GM18520 (cell line): ENCODE measurements at regions not wholly inside any gene's neighbourhood (a gene's known extent, or its start where the extent isn't known, plus 50 kb on each side); places are given as distances from the start of the nearest gene placed in this dataset.
"Not testable (repeated sequence)": the region's sequence is repeated elsewhere in the genome, so short reads cannot be mapped to it uniquely, and the experiment has no call there.

Source experiments
- ATAC-seq: cut with Tn5 transposase; IDR thresholded peaks from one replicate; pipeline ENCODE4 v1.9.1; 2021; ENCODE audit not compliant: unreplicated experiment

DNA sequence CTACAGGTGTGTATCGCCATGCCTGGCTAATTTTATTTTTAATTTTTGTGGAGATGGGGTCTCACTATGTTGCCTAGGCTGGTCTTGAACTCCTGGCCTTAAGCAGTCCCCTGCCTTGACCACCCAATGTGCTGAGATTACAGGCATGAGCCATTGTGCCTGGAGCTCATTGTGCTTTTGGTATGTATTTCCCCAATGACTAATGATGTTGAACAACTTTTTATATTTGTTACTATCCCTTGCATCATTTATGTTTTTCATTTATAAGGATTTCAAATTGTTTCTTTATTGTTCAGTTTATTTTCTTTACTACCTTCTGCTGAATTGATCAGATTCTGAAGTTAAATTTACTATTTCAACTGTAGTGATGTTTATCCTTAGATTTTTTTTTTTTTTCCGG lies 199.7 kb downstream of the CEP135 start:
- no peak for ATAC-seq

DNA sequence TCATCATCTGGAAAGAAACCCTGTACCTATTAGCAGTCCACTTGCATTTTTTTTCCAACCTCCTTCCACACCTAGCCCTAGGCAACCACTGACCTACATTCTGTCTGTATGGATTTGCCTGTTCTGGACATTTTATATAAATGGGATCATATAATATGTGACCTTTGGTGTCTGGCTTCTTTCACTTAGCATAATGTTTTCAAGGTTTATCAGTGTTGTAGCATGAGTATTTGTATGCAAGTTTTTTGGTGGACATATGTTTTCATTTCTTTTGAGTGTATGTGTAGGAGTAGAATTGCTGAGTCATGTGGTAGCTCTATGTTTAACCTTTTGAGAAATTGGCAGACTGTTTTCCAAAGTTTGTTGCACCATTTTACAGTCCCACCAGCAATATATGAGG lies 198.6 kb downstream of the CEP135 start:
- ATAC-seq, result no peak

DNA sequence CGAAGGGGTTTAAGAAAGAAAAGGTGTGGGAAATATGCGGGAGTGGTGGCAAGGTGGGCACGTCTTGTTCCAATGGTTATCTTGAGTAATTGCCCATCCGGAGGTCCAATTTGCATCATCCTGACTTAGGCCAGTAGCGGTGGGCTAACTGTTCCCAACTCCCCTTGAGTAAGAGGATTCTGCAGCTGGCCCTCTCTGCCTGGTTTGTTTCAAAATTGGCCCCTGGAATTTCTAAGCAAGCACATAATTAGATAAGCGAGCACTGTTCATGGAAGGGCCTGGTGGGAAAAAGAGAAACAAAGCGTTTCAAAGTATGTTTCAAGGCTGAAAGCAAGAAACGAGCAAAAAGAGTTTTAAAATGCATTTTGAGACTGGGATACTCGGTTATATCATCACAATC lies 198.2 kb downstream of the CEP135 start:
- ATAC-seq, result no peak

DNA sequence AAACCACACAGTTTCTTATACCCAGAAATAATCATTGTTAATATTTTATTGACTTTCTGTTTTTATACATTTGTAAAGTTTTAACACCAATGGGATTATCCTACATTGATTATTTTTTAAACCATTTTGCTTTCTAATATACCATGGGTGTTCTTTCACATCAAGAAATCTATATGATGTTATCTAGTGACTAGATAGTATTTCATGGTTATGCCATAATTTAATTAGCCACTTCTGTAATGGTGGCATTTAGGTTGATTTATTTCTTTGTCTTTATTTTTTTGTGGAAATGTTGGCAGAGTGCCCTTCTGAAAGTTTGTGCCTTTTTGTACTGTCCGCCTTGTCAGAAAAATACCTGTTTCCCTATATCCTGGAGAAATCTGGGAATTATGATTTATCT lies 193.3 kb downstream of the CEP135 start:
- ATAC-seq, result no peak

DNA sequence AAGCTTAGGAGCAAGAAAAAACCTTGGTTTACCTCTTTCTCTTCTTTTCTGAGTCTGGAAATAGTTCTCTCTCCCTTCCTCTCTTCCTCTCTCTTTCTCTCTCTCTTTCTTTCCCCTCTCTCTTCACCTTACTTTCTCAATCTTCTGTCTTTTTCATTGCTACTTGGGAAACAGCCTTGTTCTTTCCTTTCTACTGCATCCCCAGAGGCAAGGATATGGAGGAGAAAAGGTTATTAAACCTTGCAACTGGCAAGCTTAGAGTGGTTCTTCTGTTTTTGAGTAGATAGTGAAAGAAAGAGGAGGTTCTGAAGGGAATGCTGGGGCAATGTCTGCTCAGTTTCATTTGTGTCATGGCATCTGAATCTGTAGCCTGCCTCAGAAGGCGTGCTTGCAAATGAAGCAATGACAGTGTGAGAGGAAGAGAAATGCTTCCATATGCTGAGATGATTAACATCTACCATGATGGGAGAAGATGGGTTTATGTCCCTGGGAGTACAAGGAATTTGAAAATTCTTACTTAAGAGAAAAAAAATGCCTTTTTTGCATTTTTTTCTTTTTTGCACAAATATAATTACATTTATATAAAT lies 190.6 kb downstream of the CEP135 start:
- no peak for ATAC-seq

DNA sequence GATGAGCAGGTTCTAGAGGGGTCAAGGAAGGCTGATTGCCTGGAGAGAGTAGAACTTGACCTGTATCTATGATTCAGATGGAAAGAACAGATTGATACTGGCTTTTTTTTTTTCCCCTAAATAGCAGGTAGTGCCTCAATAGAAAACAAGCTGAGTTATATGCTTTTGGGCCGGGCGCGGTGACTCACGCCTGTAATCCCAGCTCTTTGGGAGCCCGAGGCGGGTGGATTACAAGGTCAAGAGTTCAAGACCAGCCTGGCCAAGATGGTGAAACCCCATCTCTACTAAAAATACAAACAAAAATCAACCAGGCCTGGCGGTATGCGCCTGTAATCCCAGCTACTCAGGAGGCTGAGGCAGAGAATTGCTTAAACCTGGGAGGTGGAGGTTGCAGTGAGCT lies 186.1 kb downstream of the CEP135 start:
- not testable (repeated sequence) for ATAC-seq

DNA sequence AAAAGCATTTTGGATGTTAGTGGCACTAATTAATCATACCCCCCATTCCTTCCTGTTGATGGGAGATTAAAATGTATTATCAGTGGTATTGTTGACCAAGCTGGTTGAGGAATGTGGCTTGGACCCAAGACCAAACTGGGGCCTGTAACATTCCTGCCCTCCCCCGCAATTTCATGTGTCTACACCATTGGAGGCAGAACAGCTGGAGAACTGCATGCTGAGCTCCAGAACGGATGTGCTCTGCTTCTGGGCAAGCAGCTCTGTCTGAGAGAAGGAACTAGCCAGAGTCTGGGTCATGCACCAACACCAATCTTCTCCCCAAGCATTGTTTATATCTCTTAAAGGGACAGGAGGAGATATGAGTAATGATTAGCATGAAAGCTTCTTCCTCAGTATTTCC lies 185.5 kb downstream of the CEP135 start:
- no peak for ATAC-seq

DNA sequence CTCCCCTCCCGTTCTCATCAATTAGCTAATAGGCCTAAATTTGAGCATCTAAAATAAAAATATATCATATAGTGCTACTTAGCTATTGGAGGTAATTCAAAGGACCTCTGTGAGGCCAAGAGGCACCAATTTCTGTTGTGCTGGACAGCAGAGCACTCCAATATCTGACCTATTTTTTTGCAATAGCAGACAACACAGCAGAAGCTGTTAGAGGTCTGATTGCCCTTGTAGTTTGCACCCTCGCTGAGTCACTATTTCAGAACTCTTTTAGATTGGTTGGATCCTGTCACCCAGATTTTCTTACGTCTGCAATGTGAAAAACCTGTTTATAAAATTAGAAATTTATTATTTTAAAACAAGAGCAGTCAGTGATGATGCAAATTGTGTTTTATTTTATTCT lies 184.1 kb downstream of the CEP135 start:
- ATAC-seq, result no peak

DNA sequence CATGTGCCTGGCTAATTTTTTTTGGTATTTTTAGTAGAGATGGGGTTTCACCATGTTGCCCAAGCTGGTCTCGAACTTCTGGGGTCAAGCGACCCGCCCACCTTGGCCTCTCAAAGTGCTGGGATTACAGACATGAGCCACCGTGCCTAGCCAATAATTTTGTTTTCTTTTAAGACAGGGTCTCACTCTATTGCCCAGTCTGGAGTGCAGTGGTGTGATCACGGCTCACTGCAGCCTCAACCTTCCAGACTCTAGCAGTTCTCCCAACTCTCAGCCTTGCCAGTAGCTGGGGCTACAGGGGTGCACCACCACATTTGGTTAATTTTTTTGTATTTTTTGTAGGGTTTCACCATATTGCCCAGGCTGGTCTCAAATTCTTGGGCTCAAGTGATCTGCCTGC lies 183.4 kb downstream of the CEP135 start:
- not testable (repeated sequence) for ATAC-seq

DNA sequence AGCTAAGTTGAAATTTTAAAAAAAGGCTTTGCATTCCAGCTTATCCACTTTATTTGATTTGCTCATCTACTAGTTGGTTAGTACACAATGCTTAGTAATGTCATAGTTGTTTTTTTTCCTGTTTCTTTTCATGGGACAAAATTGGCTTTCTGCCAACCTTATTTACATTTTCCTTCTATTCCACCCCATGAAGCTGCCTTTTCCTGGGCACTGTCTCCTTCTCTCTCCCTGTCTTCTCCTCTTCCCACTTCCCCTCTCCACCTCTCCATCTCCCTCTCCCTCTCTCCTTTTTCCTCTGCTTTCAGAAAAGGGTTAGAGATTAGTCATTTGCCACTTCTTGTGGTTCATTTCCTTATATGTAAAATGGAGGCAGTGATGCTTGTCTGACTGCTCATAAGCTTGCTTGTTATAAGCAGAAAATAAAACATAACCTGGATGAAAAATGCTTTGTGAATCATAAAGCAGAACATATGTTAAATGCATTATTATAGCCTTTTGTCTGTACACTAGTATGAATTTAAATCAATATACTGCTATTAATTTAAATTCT lies 181.9 kb downstream of the CEP135 start:
- no peak for ATAC-seq

DNA sequence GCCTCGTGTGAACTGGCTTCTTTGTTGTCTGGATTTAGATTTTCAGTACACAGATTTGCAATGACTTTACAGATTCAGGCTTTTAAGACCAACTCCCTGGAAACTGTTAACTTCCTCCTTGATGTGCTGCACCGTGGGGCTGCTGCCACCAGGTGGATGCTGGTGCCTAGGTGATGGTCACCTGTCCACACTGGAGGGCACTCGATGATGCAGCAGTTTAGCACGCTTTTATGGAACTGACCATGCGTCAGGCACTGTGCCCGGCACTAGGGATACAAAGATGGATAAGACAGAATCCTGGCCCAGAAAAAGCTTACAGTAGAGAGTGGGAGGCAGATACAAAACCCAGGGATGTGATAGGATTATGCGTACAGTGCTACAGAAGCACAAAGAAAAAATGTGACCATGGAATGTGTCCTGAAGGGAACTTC lies 180.7 kb downstream of the CEP135 start:
- ATAC-seq, result peak; percentile 48

DNA sequence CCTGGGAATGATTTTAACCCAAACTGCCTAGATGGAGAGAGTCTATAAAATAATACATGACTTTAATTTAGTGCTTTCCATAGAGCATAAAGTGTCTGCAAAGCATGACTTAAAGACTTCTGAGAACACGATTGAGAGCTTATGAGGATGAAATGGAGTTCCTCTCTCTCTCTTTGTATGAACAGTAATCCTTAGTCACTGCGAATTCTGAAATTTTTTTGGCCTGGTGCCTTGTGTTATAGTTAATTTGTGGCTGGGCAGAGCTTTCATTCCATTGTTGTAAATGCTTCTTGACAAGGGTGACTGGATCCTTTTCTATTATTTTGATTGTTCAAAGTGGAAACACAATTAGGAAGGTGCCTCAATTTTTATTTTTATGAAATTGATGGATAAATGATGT lies 179.5 kb downstream of the CEP135 start:
- no peak for ATAC-seq

DNA sequence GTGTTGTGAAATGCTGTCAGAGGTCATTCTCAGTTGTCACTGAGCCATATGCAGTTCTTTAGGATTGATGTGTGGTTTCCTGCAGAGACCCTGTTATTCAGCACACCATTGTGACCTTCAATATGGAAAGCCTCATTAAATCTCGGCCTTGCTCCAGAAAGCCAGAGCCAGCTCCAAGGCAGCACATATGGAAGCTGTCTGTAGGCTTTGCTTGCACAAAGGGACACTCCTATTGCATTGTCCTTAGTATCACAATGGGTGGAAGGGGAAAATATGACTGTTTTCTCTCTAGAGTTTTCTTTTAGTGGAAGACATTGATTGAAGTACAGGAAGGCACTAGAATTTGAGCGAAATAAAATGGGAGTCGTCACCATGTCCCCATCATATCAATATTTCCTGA lies 179.0 kb downstream of the CEP135 start:
- ATAC-seq, result no peak

DNA sequence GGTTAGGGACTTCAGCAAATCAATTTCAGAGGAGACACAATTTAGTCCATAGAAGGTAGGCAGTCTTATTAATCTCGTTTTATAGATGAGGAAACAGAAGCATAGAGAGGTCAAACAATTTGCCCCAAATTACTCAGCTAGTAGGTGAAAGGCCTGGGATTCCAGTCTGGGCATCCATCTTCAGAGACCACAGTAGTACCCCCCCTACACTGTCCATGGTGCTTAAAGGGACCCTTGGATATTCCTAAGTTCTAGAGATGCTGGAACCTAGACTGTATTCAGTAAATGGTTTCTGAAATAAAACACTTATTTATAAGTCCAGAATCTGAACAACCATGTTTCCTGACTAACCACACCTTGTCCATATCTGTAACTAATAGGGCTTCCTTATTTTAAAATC lies 174.8 kb downstream of the CEP135 start:
- no peak for ATAC-seq

DNA sequence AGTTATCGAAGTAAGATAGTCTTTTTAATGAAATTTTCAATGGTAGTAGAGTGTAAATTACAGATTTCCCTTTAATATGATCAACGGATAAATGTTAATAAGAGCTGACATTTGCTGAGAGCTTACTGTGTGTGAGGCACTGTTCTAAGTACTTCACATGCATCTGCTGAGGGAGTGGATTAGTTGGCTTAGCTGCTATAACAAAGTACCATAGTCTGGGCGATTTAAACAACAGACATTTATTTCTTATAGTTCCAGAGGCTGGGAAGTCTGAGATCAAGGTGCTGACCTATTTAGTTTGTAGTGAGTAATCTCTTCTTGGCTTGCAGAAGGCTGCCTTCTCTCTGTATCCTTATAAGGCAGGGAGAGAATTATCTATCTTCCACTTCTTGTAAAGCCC lies 174.3 kb downstream of the CEP135 start:
- ATAC-seq, result no peak

DNA sequence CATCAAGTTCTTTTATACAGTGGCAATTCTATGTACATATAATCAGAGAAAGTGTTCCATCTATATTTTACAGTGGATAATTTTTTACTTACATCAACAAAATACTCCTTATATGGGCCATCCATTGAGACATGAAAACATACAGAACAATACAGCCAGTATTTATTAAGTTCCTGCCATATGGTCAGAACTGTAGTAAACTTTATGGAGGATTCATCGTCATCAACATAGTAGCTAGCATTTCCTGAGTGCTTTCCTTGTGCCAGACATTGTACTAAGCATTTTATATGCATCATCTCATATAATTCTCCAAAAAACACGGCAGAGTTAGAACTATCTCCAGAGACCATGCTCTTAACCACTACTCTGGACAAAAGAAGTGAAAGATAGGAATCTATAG lies 170.1 kb downstream of the CEP135 start:
- no peak for ATAC-seq

DNA sequence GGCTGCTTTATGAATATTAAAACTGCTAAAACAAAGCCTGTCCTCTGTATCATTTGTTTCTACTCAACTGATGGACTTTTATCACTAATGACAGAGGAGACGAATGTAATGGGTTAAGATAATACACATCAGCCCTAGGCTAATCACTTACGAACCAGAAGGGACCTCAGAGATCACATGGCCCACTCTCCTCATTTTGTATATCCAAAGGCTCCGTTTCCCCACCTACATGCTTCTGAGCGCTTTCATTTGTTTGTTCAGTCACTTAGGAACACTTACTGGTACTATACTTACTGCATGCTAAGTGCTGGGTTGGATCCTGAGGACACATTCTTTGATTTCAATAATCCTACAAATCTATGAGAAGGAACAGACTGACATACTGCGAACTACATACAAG lies 169.3 kb downstream of the CEP135 start:
- no peak for ATAC-seq

DNA sequence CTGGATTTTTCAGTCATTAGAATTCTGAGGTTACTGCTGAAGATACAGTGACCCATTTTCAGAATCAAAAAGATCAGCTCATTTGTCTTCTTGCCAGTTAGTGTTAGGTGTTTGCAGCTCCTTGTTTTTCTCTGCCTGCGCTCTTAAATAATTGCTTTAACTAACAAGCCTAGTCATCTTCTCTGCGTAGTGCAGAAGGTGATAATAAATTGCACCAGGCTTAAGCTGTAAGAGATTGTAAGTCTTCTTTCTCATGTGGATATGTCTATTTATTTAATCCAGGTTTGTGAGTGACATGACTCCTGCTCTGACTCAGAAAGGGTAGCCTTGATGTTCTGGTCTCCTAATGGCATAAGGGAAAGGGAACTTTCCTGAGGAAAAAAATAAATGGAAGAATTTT lies 167.2 kb downstream of the CEP135 start:
- no peak for ATAC-seq

DNA sequence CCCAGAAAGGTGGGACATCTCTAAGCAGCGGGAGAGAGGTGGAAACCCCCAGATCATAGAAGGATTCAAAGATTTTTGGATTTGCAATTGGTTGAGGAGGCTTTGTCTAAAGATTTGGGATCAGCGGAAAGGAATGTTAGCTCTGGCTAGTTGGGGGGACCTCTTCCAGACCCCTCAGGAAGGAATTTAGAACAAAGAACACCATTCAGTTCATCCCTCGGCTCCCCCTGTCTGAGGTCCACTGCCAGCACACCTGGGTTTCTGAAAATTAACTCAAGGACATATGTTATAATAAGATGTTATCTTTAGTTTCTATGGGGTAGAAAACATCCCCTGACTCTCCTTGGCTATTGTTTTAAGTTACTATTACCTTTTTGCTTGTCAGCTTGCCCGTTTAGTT lies 163.6 kb downstream of the CEP135 start:
- ATAC-seq, result no peak

DNA sequence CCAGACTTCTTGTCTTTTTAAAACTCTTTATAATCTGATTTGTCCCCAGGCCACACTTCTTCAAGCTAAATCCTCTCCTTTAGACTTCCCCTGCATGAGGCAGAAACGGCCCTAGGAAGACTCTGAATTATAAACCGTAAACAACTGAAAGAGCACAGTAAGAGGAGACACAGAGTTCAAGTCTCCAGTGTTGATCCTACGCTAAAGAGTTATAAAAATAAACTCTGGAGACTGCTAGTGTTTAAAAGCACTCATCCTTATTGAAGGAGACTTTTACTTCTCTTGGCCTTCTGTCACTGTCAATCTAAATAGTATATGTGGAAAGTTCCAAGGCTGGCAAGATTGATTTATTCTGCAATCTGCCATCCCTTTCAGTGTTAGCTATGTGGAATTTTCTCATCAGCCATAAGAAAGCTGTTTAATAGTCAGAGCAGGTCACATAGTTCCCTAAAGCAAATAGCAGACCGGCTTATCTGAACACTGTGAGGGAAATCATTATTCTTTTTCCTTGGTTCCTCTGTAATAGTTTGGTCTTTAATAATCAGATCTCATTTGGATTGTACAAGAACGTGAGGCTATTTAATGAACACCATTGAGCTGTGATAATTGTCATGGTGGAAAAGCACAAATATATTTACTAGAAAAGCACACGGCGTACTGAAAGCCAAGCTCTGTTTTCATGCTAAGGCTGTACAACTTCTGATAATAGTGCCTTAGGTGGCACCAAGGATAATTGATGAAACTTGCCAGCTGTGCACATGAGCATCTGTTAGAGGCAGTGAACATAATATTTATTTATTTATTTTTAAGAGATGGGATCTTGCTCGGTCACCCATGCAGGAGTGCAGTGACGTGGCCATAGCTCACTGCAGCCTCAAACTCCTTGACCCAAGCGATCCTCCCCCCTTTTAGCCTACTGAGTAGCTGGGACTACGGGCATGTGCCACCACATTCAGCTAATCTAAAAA lies 157.7 kb downstream of the CEP135 start:
- no peak for ATAC-seq

DNA sequence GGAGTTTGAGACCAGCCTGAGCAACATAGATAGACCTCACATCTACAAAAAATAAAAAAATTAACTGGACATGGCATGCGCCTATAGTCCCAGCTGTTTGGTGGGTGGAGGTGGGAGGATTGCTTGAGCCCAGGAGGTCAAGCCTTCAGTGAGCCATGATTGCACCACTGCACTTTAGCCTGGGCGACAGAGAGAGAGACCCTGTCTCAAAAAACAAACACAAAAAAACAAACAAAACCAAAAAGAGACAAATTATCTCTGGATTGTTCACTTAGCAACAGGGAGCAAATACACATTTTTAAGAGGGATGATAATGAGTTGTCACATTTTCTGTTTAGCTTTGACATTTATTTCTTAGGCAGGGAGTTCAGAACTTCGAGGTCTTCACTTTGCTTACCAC lies 155.4 kb downstream of the CEP135 start:
- ATAC-seq, result no peak

DNA sequence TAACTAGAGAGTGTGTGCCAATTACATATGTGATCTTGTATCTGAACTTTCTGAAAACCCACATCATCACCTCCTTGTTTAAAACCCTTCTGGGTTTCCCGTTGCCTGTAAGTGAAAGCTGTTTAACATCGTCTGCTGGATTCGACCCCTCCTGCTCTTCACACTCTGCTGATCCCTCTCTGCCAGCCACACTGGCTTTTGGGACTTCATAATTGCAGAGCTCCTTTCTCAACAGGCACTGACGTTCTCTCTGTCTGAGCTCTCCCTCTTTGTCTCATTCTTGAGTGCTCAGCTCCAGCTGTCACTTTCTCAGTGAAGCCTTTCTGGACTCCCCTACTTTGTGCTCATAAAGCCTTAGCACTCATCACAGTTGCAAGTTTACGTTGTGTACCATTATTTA lies 153.9 kb downstream of the CEP135 start:
- no peak for ATAC-seq
